ENCODE measurements at regions not wholly inside any gene's neighbourhood (a gene's known extent, or its start where the extent isn't known, plus 50 kb on each side); places are given as distances from the start of the nearest gene placed in this dataset.

DNA sequence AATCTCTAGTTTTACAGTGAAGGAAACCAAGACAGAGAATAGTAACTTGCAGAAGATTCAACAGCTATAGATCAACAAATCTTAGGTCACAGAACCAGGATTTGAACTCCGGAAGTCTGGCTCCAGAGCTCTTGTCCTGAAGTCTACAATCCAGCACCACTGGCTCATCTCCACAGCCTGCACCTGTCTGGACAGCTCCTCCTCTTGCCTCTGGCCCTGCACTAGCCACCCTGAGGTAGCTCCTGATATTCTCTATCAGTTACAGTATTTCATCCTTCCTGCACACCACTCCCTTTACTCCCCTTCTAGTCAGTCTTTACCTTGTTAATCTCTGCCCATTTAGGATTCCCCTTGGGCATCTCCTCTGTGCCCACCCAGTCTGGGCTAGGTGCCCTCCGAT lies 58.1 kb upstream of the LNX1 start:
- Histone ChIP-seq H3K4me1 (ENCODE audit: control extremely low read depth in 1 of 4, control insufficient read depth in 4 of 4, insufficient read depth in 4 of 4, low read length in 3 of 4) (peaks cover 0 to 4% (median 1%) of the 10 kb centered on the region in 4 experiments), H3K9me3 (ENCODE audit: control extremely low read depth in 1 of 5, control insufficient read depth in 4 of 5, insufficient read depth in 2 of 5, low read depth in 1 of 5, low read length in 4 of 5) (no peaks in the 10 kb centered on the region), H3K27ac (ENCODE audit: insufficient read depth in 1 of 2, low read depth in 1 of 2, low read length in 2 of 2, poor library complexity in 1 of 2, severe bottlenecking in 2 of 2) (no peak overlapping the region), H3K4me3 (ENCODE audit: control insufficient read depth in 1 of 7, extremely low read depth in 1 of 7, insufficient read depth in 4 of 7, low read depth in 2 of 7, low read length in 6 of 7) (no peak overlapping the region), H3K36me3 (ENCODE audit: control insufficient read depth in 4 of 4, insufficient read depth in 4 of 4, low read length in 3 of 4) (no peaks in the 10 kb centered on the region), H3K27me3 (replicated peaks in 2 of 5; ENCODE audit: control insufficient read depth in 4 of 5, insufficient read depth in 5 of 5, low read length in 4 of 5) (no peaks in the 10 kb centered on the region)
- ChIA-PET POLR2A (no interaction called here), CTCF (interaction anchor here (1.5 kb wide), 1 partner anchor 11 kb away, joined by 6 read pairs; no protein-coding TSS in a partner anchor)
- no peak for DNase-seq
- 92% methylated on average over 1 of the region's 2 CpGs for WGBS (ENCODE audit: insufficient coverage)

DNA sequence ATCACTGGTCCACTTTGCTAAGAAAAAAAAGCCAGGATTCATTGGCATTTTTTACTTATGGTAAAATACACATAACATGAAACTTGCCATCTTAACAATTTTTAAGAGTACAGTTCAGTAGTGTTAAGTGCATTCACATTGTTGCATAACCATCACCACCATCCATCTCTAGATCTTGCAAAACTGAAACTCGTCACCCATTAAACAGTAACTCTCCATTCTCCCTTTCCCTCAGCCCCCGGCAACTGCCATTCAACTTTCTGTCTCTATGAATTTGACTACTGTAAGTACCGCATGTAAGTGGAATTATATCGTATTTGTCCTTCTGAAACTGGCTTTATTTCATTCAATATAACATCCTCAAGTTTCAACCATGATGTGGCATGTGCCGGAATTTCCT lies 56.3 kb upstream of the LNX1 start:
- WGBS (ENCODE audit: insufficient coverage), result 100% methylated on average over 4 of the region's 5 CpGs
- H3K9me3 ChIP-seq (ENCODE audit: control extremely low read depth in 1 of 5, control insufficient read depth in 4 of 5, insufficient read depth in 2 of 5, low read depth in 1 of 5, low read length in 4 of 5), result no peaks in the 10 kb centered on the region
- DNase-seq, result no peak
- H3K27ac ChIP-seq (ENCODE audit: insufficient read depth in 1 of 2, low read depth in 1 of 2, low read length in 2 of 2, poor library complexity in 1 of 2, severe bottlenecking in 2 of 2), result no peak overlapping the region
- ChIA-PET CTCF (no interaction called here), POLR2A (no interaction called here)
- no peaks in the 10 kb centered on the region for H3K27me3 ChIP-seq (replicated peaks in 2 of 5; ENCODE audit: control insufficient read depth in 4 of 5, insufficient read depth in 5 of 5, low read length in 4 of 5)
- H3K4me3 ChIP-seq (ENCODE audit: control insufficient read depth in 1 of 7, extremely low read depth in 1 of 7, insufficient read depth in 4 of 7, low read depth in 2 of 7, low read length in 6 of 7), result no peak overlapping the region
- H3K36me3 ChIP-seq (ENCODE audit: control insufficient read depth in 4 of 4, insufficient read depth in 4 of 4, low read length in 3 of 4), result no peaks in the 10 kb centered on the region
- H3K4me1 ChIP-seq (ENCODE audit: control extremely low read depth in 1 of 4, control insufficient read depth in 4 of 4, insufficient read depth in 4 of 4, low read length in 3 of 4), result peaks cover 0 to 4% (median 0%) of the 10 kb centered on the region in 4 experiments

DNA sequence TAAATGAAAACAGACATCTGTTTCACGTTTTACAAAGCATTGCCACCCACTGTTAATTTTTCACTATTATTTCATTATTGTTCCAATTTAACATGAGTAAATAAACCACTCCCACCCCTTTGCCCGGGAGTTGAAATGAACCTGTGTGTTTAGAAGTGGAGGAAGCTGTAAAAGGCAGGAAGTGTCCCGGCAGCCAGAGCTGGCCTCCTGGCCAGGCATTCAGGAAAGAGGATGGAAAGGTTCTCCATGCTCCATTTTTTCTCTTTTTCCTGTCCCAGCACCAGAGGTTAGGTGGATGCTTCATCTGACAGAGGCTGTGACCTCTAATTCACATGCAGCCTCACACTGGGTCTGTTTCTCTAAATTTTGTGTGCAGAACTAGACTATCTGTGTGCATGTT lies 55.5 kb upstream of the LNX1 start:
- H3K9me3 ChIP-seq (ENCODE audit: control extremely low read depth in 1 of 5, control insufficient read depth in 4 of 5, insufficient read depth in 2 of 5, low read depth in 1 of 5, low read length in 4 of 5), result no peaks in the 10 kb centered on the region
- H3K27me3 ChIP-seq (replicated peaks in 2 of 5; ENCODE audit: control insufficient read depth in 4 of 5, insufficient read depth in 5 of 5, low read length in 4 of 5), result no peaks in the 10 kb centered on the region
- POLR2A ChIA-PET, result no interaction called here
- H3K36me3 ChIP-seq (ENCODE audit: control insufficient read depth in 4 of 4, insufficient read depth in 4 of 4, low read length in 3 of 4), result no peaks in the 10 kb centered on the region
- H3K27ac ChIP-seq (ENCODE audit: insufficient read depth in 1 of 2, low read depth in 1 of 2, low read length in 2 of 2, poor library complexity in 1 of 2, severe bottlenecking in 2 of 2), result no peak overlapping the region
- no peak overlapping the region for H3K4me3 ChIP-seq (ENCODE audit: control insufficient read depth in 1 of 7, extremely low read depth in 1 of 7, insufficient read depth in 4 of 7, low read depth in 2 of 7, low read length in 6 of 7)
- CTCF ChIA-PET, result no interaction called here
- no peak for DNase-seq
- peaks cover 0 to 4% (median 0%) of the 10 kb centered on the region in 4 experiments for H3K4me1 ChIP-seq (ENCODE audit: control extremely low read depth in 1 of 4, control insufficient read depth in 4 of 4, insufficient read depth in 4 of 4, low read length in 3 of 4)
- WGBS (ENCODE audit: insufficient coverage), result no CpG with 5 or more reads among the region's 3 CpGs

DNA sequence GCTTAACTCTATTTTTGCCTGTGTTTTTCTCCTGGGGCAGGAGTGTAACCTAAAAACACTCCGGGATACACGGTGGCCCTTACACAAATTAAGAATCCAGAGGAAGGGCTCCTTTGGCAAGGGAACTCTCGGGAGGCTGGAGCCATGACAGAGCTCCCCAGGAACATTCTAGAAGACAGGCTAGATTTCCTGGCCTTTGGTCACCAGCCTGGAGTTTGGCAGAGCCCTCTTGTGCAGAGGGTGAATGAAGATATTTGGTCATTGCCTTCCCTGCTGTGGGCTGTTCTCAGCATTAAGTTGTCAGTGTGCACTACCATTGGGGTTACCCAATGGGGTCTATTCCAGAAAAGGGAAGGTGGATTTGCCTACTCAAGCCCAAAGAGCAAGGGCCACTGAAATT lies 53.8 kb upstream of the LNX1 start:
- POLR2A ChIA-PET, result no interaction called here
- Histone ChIP-seq H3K4me3 (ENCODE audit: control insufficient read depth in 1 of 7, extremely low read depth in 1 of 7, insufficient read depth in 4 of 7, low read depth in 2 of 7, low read length in 6 of 7) (no peak overlapping the region), H3K36me3 (ENCODE audit: control insufficient read depth in 4 of 4, insufficient read depth in 4 of 4, low read length in 3 of 4) (no peaks in the 10 kb centered on the region), H3K9me3 (ENCODE audit: control extremely low read depth in 1 of 5, control insufficient read depth in 4 of 5, insufficient read depth in 2 of 5, low read depth in 1 of 5, low read length in 4 of 5) (no peaks in the 10 kb centered on the region), H3K27me3 (replicated peaks in 2 of 5; ENCODE audit: control insufficient read depth in 4 of 5, insufficient read depth in 5 of 5, low read length in 4 of 5) (no peaks in the 10 kb centered on the region), H3K4me1 (ENCODE audit: control extremely low read depth in 1 of 4, control insufficient read depth in 4 of 4, insufficient read depth in 4 of 4, low read length in 3 of 4) (peaks cover 0 to 4% (median 0%) of the 10 kb centered on the region in 4 experiments), H3K27ac (ENCODE audit: insufficient read depth in 1 of 2, low read depth in 1 of 2, low read length in 2 of 2, poor library complexity in 1 of 2, severe bottlenecking in 2 of 2) (no peak overlapping the region)
- WGBS (ENCODE audit: insufficient coverage), result 92% methylated on average over 3 of the region's 3 CpGs
- CTCF ChIA-PET, result interaction anchor here (1.3 kb wide), 1 partner anchor 16 kb away, joined by 4 read pairs; no protein-coding TSS in a partner anchor
- DNase-seq, result no peak

DNA sequence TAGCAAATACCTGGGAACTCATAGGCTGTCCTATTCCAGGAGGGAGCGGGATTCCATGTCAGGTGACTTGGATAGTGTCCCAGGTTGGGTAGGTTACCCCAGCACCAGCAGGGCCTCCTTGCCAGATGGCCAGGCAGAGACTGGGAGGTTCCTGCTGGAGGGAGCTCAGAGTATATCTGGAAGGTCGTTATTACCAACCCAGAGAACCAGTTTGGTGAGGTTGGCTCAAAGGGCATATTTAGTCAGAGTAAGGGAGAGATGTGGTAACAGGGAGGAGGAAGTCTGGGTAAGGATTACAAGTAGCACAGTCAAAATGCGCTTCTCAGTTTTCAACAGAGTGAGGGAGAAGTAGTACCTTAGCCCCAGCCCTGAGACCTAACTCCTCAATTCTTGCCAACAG lies 53.3 kb upstream of the LNX1 start:
- 89% methylated on average over 3 of the region's 3 CpGs for WGBS (ENCODE audit: insufficient coverage)
- ChIA-PET POLR2A (interaction anchor here (0.6 kb wide), 1 partner anchor 286 kb away, joined by 6 read pairs; no protein-coding TSS in a partner anchor), CTCF (no interaction called here)

More for the DNA sequence above, 53.3 kb upstream of the LNX1 start:
- Histone ChIP-seq H3K27ac (ENCODE audit: insufficient read depth in 1 of 2, low read depth in 1 of 2, low read length in 2 of 2, poor library complexity in 1 of 2, severe bottlenecking in 2 of 2) (no peak overlapping the region), H3K4me3 (ENCODE audit: control insufficient read depth in 1 of 7, extremely low read depth in 1 of 7, insufficient read depth in 4 of 7, low read depth in 2 of 7, low read length in 6 of 7) (no peak overlapping the region), H3K4me1 (ENCODE audit: control extremely low read depth in 1 of 4, control insufficient read depth in 4 of 4, insufficient read depth in 4 of 4, low read length in 3 of 4) (peaks cover 0 to 4% (median 0%) of the 10 kb centered on the region in 4 experiments), H3K9me3 (ENCODE audit: control extremely low read depth in 1 of 5, control insufficient read depth in 4 of 5, insufficient read depth in 2 of 5, low read depth in 1 of 5, low read length in 4 of 5) (no peaks in the 10 kb centered on the region), H3K27me3 (replicated peaks in 2 of 5; ENCODE audit: control insufficient read depth in 4 of 5, insufficient read depth in 5 of 5, low read length in 4 of 5) (no peaks in the 10 kb centered on the region), H3K36me3 (ENCODE audit: control insufficient read depth in 4 of 4, insufficient read depth in 4 of 4, low read length in 3 of 4) (no peaks in the 10 kb centered on the region)
- DNase-seq, result no peak

Measured in common myeloid progenitor, CD34-positive (primary cell).